Activated CD4-positive, alpha-beta memory T cell treated with anti-CD3 and anti-CD28 coated beads for 36 hours (primary cell): ENCODE measurements at regions not wholly inside any gene's neighbourhood (a gene's known extent, or its start where the extent isn't known, plus 50 kb on each side); places are given as distances from the start of the nearest gene placed in this dataset.

Experiments
- CTCF ChIA-PET: fragments of 350-600 bp; sonication (Branson Sonifier 250); formaldehyde crosslinking; loops from one replicate; lab custom pipeline; 2021; ENCODE audit warnings: antibody characterized with exemption, inconsistent platforms; lab: Charles Lee
- POLR2A ChIA-PET: fragments of 350-600 bp; sonication (Branson Sonifier 250); formaldehyde crosslinking; loops from one replicate; lab custom pipeline; 2021; ENCODE audit warnings: antibody characterized with exemption; lab: Charles Lee
- DNase-seq: peaks from one replicate; pipeline ENCODE4 v3.0.0-alpha.2; 2020
- H3K27ac Mint-ChIP-seq: one replicate; pipeline ENCODE4 v1.8.0; 2021; ENCODE audit warnings: mixed read lengths
- H3K27me3 Mint-ChIP-seq: one replicate; pipeline ENCODE4 v1.8.0; 2021; ENCODE audit warnings: mixed read lengths
- H3K36me3 Mint-ChIP-seq: one replicate; pipeline ENCODE4 v1.8.0; 2021; ENCODE audit warnings: mixed read lengths
- H3K4me1 Mint-ChIP-seq: one replicate; pipeline ENCODE4 v1.8.0; 2021; ENCODE audit warnings: low read depth, mixed read lengths
- H3K4me3 Mint-ChIP-seq: one replicate; pipeline ENCODE4 v1.8.0; 2021; ENCODE audit warnings: mild to moderate bottlenecking, mixed read lengths
- H3K9me3 Mint-ChIP-seq: one replicate; pipeline ENCODE4 v1.8.0; 2021; ENCODE audit warnings: mixed read lengths
- intact Hi-C: fragments of 100-400 bp; cut with micrococcal nuclease; formaldehyde crosslinking; loops from one replicate; pipeline ENCODE4 v1.15.1; 2023

GRCh38 chr4:138655985-138656384 is 359.6 kb upstream of the NOCT start:
- Mint-ChIP-seq H3K27ac (no peak overlapping the region), H3K4me3 (no peak overlapping the region), H3K36me3 (no peaks in the 10 kb centered on the region), H3K4me1 (no peaks in the 10 kb centered on the region), H3K27me3 (peaks cover 2% of the 10 kb centered on the region), H3K9me3 (no peaks in the 10 kb centered on the region)
- DNase-seq, result no peak
- ChIA-PET CTCF (no interaction called here), POLR2A (no interaction called here)
- intact Hi-C loops, result no loop called here

DNA sequence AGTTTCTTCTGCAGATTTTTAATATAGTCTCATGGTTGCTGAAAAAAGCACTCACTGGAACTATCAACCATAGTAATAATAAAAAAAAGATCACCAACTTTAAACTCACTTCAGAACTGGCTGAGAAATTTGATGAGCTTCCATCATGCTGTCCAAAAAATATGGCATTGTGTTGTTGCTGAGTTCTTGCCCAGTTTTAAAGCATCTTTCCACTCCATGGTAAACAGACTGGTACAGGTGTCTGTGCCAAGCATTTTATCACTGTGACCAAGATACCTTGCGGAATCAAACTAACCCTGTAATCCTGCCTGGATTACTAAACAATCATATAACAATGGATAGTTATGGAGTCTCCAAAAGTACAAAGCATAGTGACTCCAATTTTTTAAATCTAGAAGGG is 360.3 kb upstream of the NOCT start:
- no peak for DNase-seq
- ChIA-PET CTCF (no interaction called here), POLR2A (no interaction called here)
- no peaks in the 10 kb centered on the region for H3K9me3 Mint-ChIP-seq
- H3K4me1 Mint-ChIP-seq, result no peaks in the 10 kb centered on the region
- no peaks in the 10 kb centered on the region for H3K36me3 Mint-ChIP-seq
- H3K27me3 Mint-ChIP-seq, result peaks cover 2% of the 10 kb centered on the region
- intact Hi-C loops, result no loop called here
- no peak overlapping the region for H3K27ac Mint-ChIP-seq
- no peak overlapping the region for H3K4me3 Mint-ChIP-seq

GRCh38 chr4:138650929-138651448 is 364.6 kb upstream of the NOCT start:
- H3K4me1 Mint-ChIP-seq, result no peaks in the 10 kb centered on the region
- ChIA-PET CTCF (no interaction called here), POLR2A (no interaction called here)
- H3K27ac Mint-ChIP-seq, result no peak overlapping the region
- no peak for DNase-seq
- no peak overlapping the region for H3K4me3 Mint-ChIP-seq
- peaks cover 2% of the 10 kb centered on the region for H3K27me3 Mint-ChIP-seq
- intact Hi-C loops, result no loop called here
- H3K36me3 Mint-ChIP-seq, result no peaks in the 10 kb centered on the region
- H3K9me3 Mint-ChIP-seq, result no peaks in the 10 kb centered on the region

- intact Hi-C loops, result no loop called here
- H3K9me3 Mint-ChIP-seq, result no peaks in the 10 kb centered on the region
- no peaks in the 10 kb centered on the region for H3K36me3 Mint-ChIP-seq
- H3K27me3 Mint-ChIP-seq, result peaks cover 2% of the 10 kb centered on the region
- H3K4me1 Mint-ChIP-seq, result no peaks in the 10 kb centered on the region
- CTCF ChIA-PET, result no interaction called here
- H3K4me3 Mint-ChIP-seq, result no peak overlapping the region
- POLR2A ChIA-PET, result no interaction called here
- H3K27ac Mint-ChIP-seq, result no peak overlapping the region
- DNase-seq, result no peak
Observed at GRCh38 chr4:138650495-138650894, 365.1 kb upstream of the NOCT start.

GRCh38 chr4:138647433-138647832 is 368.1 kb upstream of the NOCT start:
- H3K4me3 Mint-ChIP-seq, result no peak overlapping the region
- intact Hi-C loops, result no loop called here
- ChIA-PET CTCF (no interaction called here), POLR2A (no interaction called here)
- no peaks in the 10 kb centered on the region for H3K4me1 Mint-ChIP-seq
- H3K9me3 Mint-ChIP-seq, result no peaks in the 10 kb centered on the region
- DNase-seq, result no peak
- H3K27ac Mint-ChIP-seq, result no peak overlapping the region
- H3K27me3 Mint-ChIP-seq, result no peaks in the 10 kb centered on the region
- H3K36me3 Mint-ChIP-seq, result no peaks in the 10 kb centered on the region

DNA sequence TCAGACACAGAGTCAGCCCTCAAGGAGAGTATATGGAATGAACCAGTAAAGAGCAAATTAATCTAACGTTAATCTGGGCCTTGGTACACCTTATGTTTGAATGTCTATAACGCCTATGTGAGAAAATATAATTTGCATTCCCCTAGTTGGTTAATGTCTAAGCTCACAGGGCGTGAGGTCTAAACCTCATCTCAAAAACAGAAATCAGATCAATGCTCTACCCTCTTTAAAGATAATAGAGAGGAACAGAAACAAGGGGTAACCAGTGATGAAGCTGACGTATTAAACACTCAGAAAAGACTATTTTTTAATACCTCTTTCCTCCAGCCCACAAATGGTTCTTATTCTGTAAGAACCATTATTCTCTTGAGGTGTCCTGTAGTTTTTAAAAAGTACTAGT is 369.2 kb upstream of the NOCT start:
- no peaks in the 10 kb centered on the region for H3K4me1 Mint-ChIP-seq
- no peak overlapping the region for H3K4me3 Mint-ChIP-seq
- POLR2A ChIA-PET, result no interaction called here
- no peak overlapping the region for H3K27ac Mint-ChIP-seq
- intact Hi-C loops, result no loop called here
- no peaks in the 10 kb centered on the region for H3K9me3 Mint-ChIP-seq
- DNase-seq, result no peak
- CTCF ChIA-PET, result no interaction called here
- H3K27me3 Mint-ChIP-seq, result no peaks in the 10 kb centered on the region
- H3K36me3 Mint-ChIP-seq, result no peaks in the 10 kb centered on the region

DNA sequence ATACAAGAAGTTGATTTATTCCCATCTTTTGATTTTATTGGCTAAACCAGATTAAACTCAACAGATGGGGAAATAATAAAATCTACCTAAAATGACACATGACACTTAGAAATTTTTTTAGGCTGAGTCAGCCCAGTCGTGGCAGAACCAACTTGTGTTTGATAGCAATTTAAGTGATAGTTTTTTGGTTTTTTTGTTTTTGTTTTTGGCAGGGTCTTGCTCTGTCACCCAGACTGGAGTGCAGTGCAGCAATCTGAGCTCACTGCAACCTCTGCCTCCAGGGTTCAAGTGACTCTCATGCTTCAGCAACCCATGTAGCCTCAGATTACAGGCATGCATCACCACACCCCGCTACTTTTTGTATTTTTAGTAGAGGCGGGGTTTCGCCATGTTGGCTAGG is 370.3 kb upstream of the NOCT start:
- intact Hi-C loops, result no loop called here
- ChIA-PET POLR2A (no interaction called here), CTCF (no interaction called here)
- DNase-seq, result no peak
- Mint-ChIP-seq H3K9me3 (no peaks in the 10 kb centered on the region), H3K27ac (no peak overlapping the region), H3K4me1 (no peaks in the 10 kb centered on the region), H3K27me3 (no peaks in the 10 kb centered on the region), H3K4me3 (no peak overlapping the region), H3K36me3 (no peaks in the 10 kb centered on the region)

GRCh38 chr4:138644322-138644721 is 371.3 kb upstream of the NOCT start:
- no peak overlapping the region for H3K27ac Mint-ChIP-seq
- CTCF ChIA-PET, result no interaction called here
- H3K36me3 Mint-ChIP-seq, result no peaks in the 10 kb centered on the region
- POLR2A ChIA-PET, result no interaction called here
- H3K4me1 Mint-ChIP-seq, result no peaks in the 10 kb centered on the region
- no peaks in the 10 kb centered on the region for H3K9me3 Mint-ChIP-seq
- no peaks in the 10 kb centered on the region for H3K27me3 Mint-ChIP-seq
- intact Hi-C loops, result no loop called here
- no peak for DNase-seq
- H3K4me3 Mint-ChIP-seq, result no peak overlapping the region

DNA sequence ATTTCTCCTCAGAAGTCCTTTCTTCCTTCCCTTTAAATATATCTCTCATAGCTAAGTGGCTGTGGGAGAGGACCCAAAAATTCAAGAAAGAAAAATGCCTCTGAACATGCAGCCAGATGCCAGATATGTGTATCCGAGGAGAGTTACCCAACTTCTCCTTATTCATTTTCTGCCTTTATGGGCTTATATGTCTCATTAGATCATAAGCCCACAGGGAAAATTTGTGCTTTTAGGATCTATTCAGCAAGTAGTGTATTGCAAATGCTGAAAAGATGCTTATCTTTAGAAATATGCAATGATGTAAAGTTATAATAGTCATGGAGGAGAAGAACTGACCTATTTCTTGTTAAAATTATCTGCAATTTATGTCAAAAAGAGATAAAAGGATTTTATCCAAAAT is 371.8 kb upstream of the NOCT start:
- no peaks in the 10 kb centered on the region for H3K9me3 Mint-ChIP-seq
- no peaks in the 10 kb centered on the region for H3K36me3 Mint-ChIP-seq
- ChIA-PET CTCF (no interaction called here), POLR2A (no interaction called here)
- intact Hi-C loops, result no loop called here
- H3K4me1 Mint-ChIP-seq, result no peaks in the 10 kb centered on the region
- no peak overlapping the region for H3K27ac Mint-ChIP-seq
- H3K27me3 Mint-ChIP-seq, result no peaks in the 10 kb centered on the region
- no peak overlapping the region for H3K4me3 Mint-ChIP-seq
- no peak for DNase-seq

GRCh38 chr4:138639018-138639741 is 376.4 kb upstream of the NOCT start:
- Mint-ChIP-seq H3K36me3 (no peaks in the 10 kb centered on the region), H3K4me1 (no peaks in the 10 kb centered on the region), H3K9me3 (no peaks in the 10 kb centered on the region), H3K27me3 (no peaks in the 10 kb centered on the region), H3K4me3 (no peak overlapping the region), H3K27ac (no peak overlapping the region)
- ChIA-PET POLR2A (no interaction called here), CTCF (no interaction called here)
- DNase-seq, result no peak
- intact Hi-C loops, result no loop called here

- intact Hi-C loops, result no loop called here
- H3K4me1 Mint-ChIP-seq, result no peaks in the 10 kb centered on the region
- ChIA-PET POLR2A (no interaction called here), CTCF (no interaction called here)
- H3K27ac Mint-ChIP-seq, result no peak overlapping the region
- DNase-seq, result no peak
- H3K9me3 Mint-ChIP-seq, result no peaks in the 10 kb centered on the region
- H3K4me3 Mint-ChIP-seq, result no peak overlapping the region
- H3K36me3 Mint-ChIP-seq, result no peaks in the 10 kb centered on the region
- no peaks in the 10 kb centered on the region for H3K27me3 Mint-ChIP-seq
Observed at GRCh38 chr4:138636781-138637180, 378.8 kb upstream of the NOCT start.

- POLR2A ChIA-PET, result no interaction called here
- CTCF ChIA-PET, result no interaction called here
- intact Hi-C loops, result no loop called here
- Mint-ChIP-seq H3K27ac (no peak overlapping the region), H3K9me3 (no peaks in the 10 kb centered on the region), H3K27me3 (no peaks in the 10 kb centered on the region), H3K4me1 (no peaks in the 10 kb centered on the region), H3K4me3 (no peak overlapping the region), H3K36me3 (no peaks in the 10 kb centered on the region)
- DNase-seq, result no peak
Observed at GRCh38 chr4:138634915-138635314, 380.7 kb upstream of the NOCT start.

- no peak overlapping the region for H3K4me3 Mint-ChIP-seq
- no peak for DNase-seq
- H3K9me3 Mint-ChIP-seq, result no peaks in the 10 kb centered on the region
- intact Hi-C loops, result no loop called here
- H3K36me3 Mint-ChIP-seq, result no peaks in the 10 kb centered on the region
- ChIA-PET CTCF (no interaction called here), POLR2A (no interaction called here)
- H3K4me1 Mint-ChIP-seq, result no peaks in the 10 kb centered on the region
- no peak overlapping the region for H3K27ac Mint-ChIP-seq
- H3K27me3 Mint-ChIP-seq, result no peaks in the 10 kb centered on the region
Observed at GRCh38 chr4:138633580-138633904, 382.0 kb upstream of the NOCT start.
